Heart left ventricle (tissue), 16 donors: ENCODE measurements at regions not wholly inside any gene's neighbourhood (a gene's known extent, or its start where the extent isn't known, plus 50 kb on each side); places are given as distances from the start of the nearest gene placed in this dataset.

Source experiments
- ATAC-seq, 4 donors: fragments of 200-7000 bp; cut with Tn5 transposase; one replicate each; pipeline ENCODE4 v1.9.1; 2020 to 2022; ENCODE audit warnings: moderate library complexity in 4 of 4, mild to moderate bottlenecking in 3 of 4, moderate number of reproducible peaks in 1 of 4
- DNase-seq, 5 donors: peaks; one replicate each; pipeline ENCODE4 v3.0.0-alpha.2; 2020
- H3K27ac ChIP-seq, 12 donors: fragments of 200-600 bp; sonication (generic) in 4 of 12; one replicate each; pipeline versions ENCODE4 v1.5.0 to v1.8.0; 2016 to 2022; ENCODE audit warnings: mild to moderate bottlenecking in 2 of 12
- H3K27me3 ChIP-seq, 9 donors: fragments of 200-600 bp; sonication (generic) in 2 of 9; one replicate each; pipeline versions ENCODE4 v1.5.1 to v1.8.0; 2016 to 2022; ENCODE audit warnings: mild to moderate bottlenecking in 3 of 9
- H3K36me3 ChIP-seq, 9 donors: fragments of 200-600 bp; sonication (generic) in 2 of 9; one replicate each; pipeline versions ENCODE4 v1.5.0 to v1.8.0; 2018 to 2022; ENCODE audit warnings: mild to moderate bottlenecking in 2 of 9
- H3K4me1 ChIP-seq, 12 donors: fragments of 200-600 bp; sonication (generic) in 4 of 12; one replicate each; pipeline versions ENCODE4 v1.5.0 to v1.8.0; 2016 to 2022; ENCODE audit warnings: mild to moderate bottlenecking in 3 of 12
- H3K4me3 ChIP-seq, 12 donors: fragments of 200-600 bp; sonication (generic) in 4 of 12; one replicate each; pipeline versions ENCODE4 v1.5.0 to v1.8.0; 2017 to 2022; ENCODE audit warnings: mild to moderate bottlenecking in 9 of 12, moderate library complexity in 4 of 12
- H3K9me3 ChIP-seq, 12 donors: fragments of 200-600 bp; sonication (generic) in 4 of 12; one replicate each; pipeline versions ENCODE4 v1.5.0 to v1.8.0; 2016 to 2022; ENCODE audit warnings: mild to moderate bottlenecking in 1 of 12
- CTCF ChIP-seq, 12 donors: fragments of 200-600 bp; sonication (generic) in 4 of 12; IDR thresholded peaks; one replicate each; pipeline versions ENCODE4 v1.5.0 to v1.8.0; 2018 to 2022; ENCODE audit warnings: antibody characterized with exemption in 12 of 12, mild to moderate bottlenecking in 5 of 12
- POLR2A ChIP-seq, 2 donors: fragments of 450-650 bp; IDR thresholded peaks; one replicate each; pipeline ENCODE4 v1.6.1; 2017; ENCODE audit warnings: antibody characterized with exemption in 2 of 2, mild to moderate bottlenecking in 2 of 2, moderate library complexity in 2 of 2
- WGBS, 4 donors: extraction: QIAGEN DNeasy Blood & Tissue Kit in 2 of 4; methylation state at CpG; one replicate each; pipeline versions ENCODE4 v1.1.5 to v1.1.7; 2013 to 2018; 5-methylcytosine and 5-hydroxymethylcytosine counted together
- intact Hi-C, 10 donors: fragments of 100-400 bp; cut with DNase I; formaldehyde crosslinking; loops; one replicate each; pipeline versions ENCODE4 v1.11.1 to v1.14.2; 2022
- donor health status: ischemic (EF 13 %, LVEDD 7.1; RV severe dilation, severe dysfunction).
- donor health status: healthy with polysubstance abuse.
- donor health status: DM: no; HTN: yes; CAD: no.
- donor health status: DM: no; HTN: no; CAD: no.
- donor health status: ischemic (EF 25% LVEDD 6.9; RV normal size, moderate dysfunction).
- donor health status: ischemic (EF 25% LVEDD 5.7; RV mildly dilated, moderate dysfunction).
- donor health status: healthy.
- donor health status: DM: yes; HTN: yes; CAD: no.
- donor health status: ischemic (EF 35%, LVEDD 5.7; RV mildly dilated, moderate dysfunction).
- donor health status: nonischemic (EF 11% LVEDD 7.7; RV severe dilation, severe dysfunction).
- donor health status: DM: yes; HTN: yes; CAD: no.
- donor health status: PGD.
- donor health status: ischemic (EF 29% LVEDD 5.4; RV normal size, mild dysfunction).
- donor health status: nonischemic (EF 23%, LVEDD 6.1; RV moderate dilation, normal function).

GRCh38 chr15:88979674-88980073 is 66.5 kb upstream of the MFGE8 start:
- 87 to 96% (median 91%) methylated on average over 8 of the region's 8 CpGs for WGBS, 4 donors
- DNase-seq = no peak
- Histone ChIP-seq H3K27ac (no peak overlapping the region), H3K4me3 (no peak overlapping the region), H3K9me3 (peaks cover 0 to 8% (median 0%) of the 10 kb centered on the region in 12 donors), H3K27me3 (no peaks in the 10 kb centered on the region), H3K4me1 (peaks cover 5 to 24% (median 18%) of the 10 kb centered on the region in 12 donors), H3K36me3 (no peaks in the 10 kb centered on the region)
- TF ChIP-seq CTCF (IDR thresholded peaks at IDR 0.05) (no peak), POLR2A (IDR thresholded peaks at IDR 0.05) (no peak)
- intact Hi-C loops = loop anchor here in 2 of 10 donors (5.0 kb wide), 2 partner anchors 47 to 67 kb away; partner anchors contain the start of gene MFGE8 (in 1 of the 2)
- ATAC-seq = no peak

- Histone ChIP-seq H3K4me3 (no peak overlapping the region), H3K4me1 (peaks cover 5 to 24% (median 18%) of the 10 kb centered on the region in 12 donors), H3K9me3 (peaks cover 0 to 8% (median 0%) of the 10 kb centered on the region in 12 donors), H3K36me3 (no peaks in the 10 kb centered on the region), H3K27me3 (no peaks in the 10 kb centered on the region), H3K27ac (no peak overlapping the region)
- WGBS, 4 donors = 85 to 97% (median 92%) methylated on average over 4 of the region's 4 CpGs
- TF ChIP-seq POLR2A (IDR thresholded peaks at IDR 0.05) (no peak), CTCF (IDR thresholded peaks at IDR 0.05) (no peak)
- no peak for DNase-seq
- no peak for ATAC-seq
- intact Hi-C loops = loop anchor here in 2 of 10 donors (5.0 kb wide), 2 partner anchors 48 to 68 kb away; partner anchors contain the start of gene MFGE8 (in 1 of the 2)
These were observed 67.3 kb upstream of the MFGE8 start for GRCh38 chr15:88980498-88980897.

GRCh38 chr15:88981244-88982215 is 68.4 kb upstream of the MFGE8 start:
- WGBS, 4 donors = 83 to 87% (median 85%) methylated on average over 15 of the region's 15 CpGs
- Histone ChIP-seq H3K27ac (peak overlapping the region in 10 of 12 donors; percentile 60 to 85 (median 74)), H3K36me3 (no peaks in the 10 kb centered on the region), H3K27me3 (no peaks in the 10 kb centered on the region), H3K4me3 (peak overlapping the region in 1 of 12 donors; percentile 11), H3K4me1 (peaks cover 5 to 24% (median 18%) of the 10 kb centered on the region in 12 donors), H3K9me3 (peaks cover 0 to 6% (median 0%) of the 10 kb centered on the region in 12 donors)
- intact Hi-C loops = loop anchor here in 2 of 10 donors (2.0 to 5.0 kb wide), 3 partner anchors 49 to 69 kb away; partner anchors contain the start of gene MFGE8 (in 1 of the 2)
- TF ChIP-seq CTCF (IDR thresholded peaks at IDR 0.05) (no peak), POLR2A (IDR thresholded peaks at IDR 0.05) (no peak)
- no peak for DNase-seq
- ATAC-seq = no peak
